ENCODE measurements at regions not wholly inside any gene's neighbourhood (a gene's known extent, or its start where the extent isn't known, plus 50 kb on each side); places are given as distances from the start of the nearest gene placed in this dataset.

- TF ChIP-seq CTCF (IDR thresholded peaks at IDR 0.05) (no peak), POLR2A (IDR thresholded peaks at IDR 0.05) (no peak)
- Histone ChIP-seq H3K4me3 (no peak overlapping the region), H3K4me1 (peaks cover 4% of the 10 kb centered on the region)
Measured at GRCh38 chr2:128621074-128621473, 302.4 kb upstream of the HS6ST1 start.

GRCh38 chr2:128622371-128622770 lies 303.7 kb upstream of the HS6ST1 start:
- no peaks in the 10 kb centered on the region for H3K9me3 ChIP-seq
- TF ChIP-seq POLR2A (IDR thresholded peaks at IDR 0.05) (no peak), CTCF (IDR thresholded peaks at IDR 0.05) (no peak)
- intact Hi-C loops (cut with DNase I; ENCODE audit: low total_unique reads), result no loop called here

More at GRCh38 chr2:128621074-128621473, 302.4 kb upstream of the HS6ST1 start:
- no peaks in the 10 kb centered on the region for H3K27me3 ChIP-seq
- intact Hi-C loops (cut with DNase I; ENCODE audit: low total_unique reads), result no loop called here
- no peaks in the 10 kb centered on the region for H3K9me3 ChIP-seq
- H3K36me3 ChIP-seq (ENCODE audit: low read depth, missing control alignments), result no peaks in the 10 kb centered on the region
- no peak for DNase-seq
- H3K27ac ChIP-seq, result no peak overlapping the region

GRCh38 chr2:128622955-128623620 lies 304.4 kb upstream of the HS6ST1 start:
- WGBS, 2 donors, result 88 to 92% methylated on average over 10 to 13 of the region's 13 CpGs
- H3K4me3 ChIP-seq, result no peak overlapping the region
- H3K27ac ChIP-seq, result no peak overlapping the region
- H3K27me3 ChIP-seq, result no peaks in the 10 kb centered on the region
- DNase-seq, result no peak
- peaks cover 4% of the 10 kb centered on the region for H3K4me1 ChIP-seq
- H3K36me3 ChIP-seq (ENCODE audit: low read depth, missing control alignments), result no peaks in the 10 kb centered on the region
- no peaks in the 10 kb centered on the region for H3K9me3 ChIP-seq
- intact Hi-C loops (cut with DNase I; ENCODE audit: low total_unique reads), result no loop called here
- TF ChIP-seq POLR2A (IDR thresholded peaks at IDR 0.05) (no peak), CTCF (IDR thresholded peaks at IDR 0.05) (no peak)

More at GRCh38 chr2:128622371-128622770, 303.7 kb upstream of the HS6ST1 start:
- Histone ChIP-seq H3K4me3 (no peak overlapping the region), H3K27ac (no peak overlapping the region), H3K36me3 (ENCODE audit: low read depth, missing control alignments) (no peaks in the 10 kb centered on the region), H3K4me1 (peaks cover 4% of the 10 kb centered on the region), H3K27me3 (no peaks in the 10 kb centered on the region)
- WGBS, 2 donors, result 89% methylated on average over 5 to 7 of the region's 7 CpGs
- no peak for DNase-seq

- intact Hi-C loops (cut with DNase I; ENCODE audit: low total_unique reads), result no loop called here
- WGBS, 2 donors, result 85 to 94% methylated on average over 18 of the region's 18 CpGs
Measured at GRCh38 chr2:128623776-128624761, 305.4 kb upstream of the HS6ST1 start.

More at GRCh38 chr2:128623776-128624761, 305.4 kb upstream of the HS6ST1 start:
- H3K4me1 ChIP-seq, result peaks cover 4% of the 10 kb centered on the region
- H3K27me3 ChIP-seq, result no peaks in the 10 kb centered on the region
- no peak overlapping the region for H3K27ac ChIP-seq
- TF ChIP-seq CTCF (IDR thresholded peaks at IDR 0.05) (no peak), POLR2A (IDR thresholded peaks at IDR 0.05) (no peak)
- H3K9me3 ChIP-seq, result no peaks in the 10 kb centered on the region
- no peak for DNase-seq
- H3K36me3 ChIP-seq (ENCODE audit: low read depth, missing control alignments), result no peaks in the 10 kb centered on the region
- no peak overlapping the region for H3K4me3 ChIP-seq

Data from testis (tissue), 2 donors.